Psoas muscle (tissue), 7 donors: ENCODE measurements at regions not wholly inside any gene's neighbourhood (a gene's known extent, or its start where the extent isn't known, plus 50 kb on each side); places are given as distances from the start of the nearest gene placed in this dataset.

Source experiments
- ATAC-seq, 4 donors: fragments of 200-7000 bp; cut with Tn5 transposase; one replicate each; pipeline ENCODE4 v1.9.1; 2020; ENCODE audit warnings: moderate library complexity in 3 of 4, mild to moderate bottlenecking in 2 of 4
- DNase-seq, 2 donors: peaks; one replicate each; pipeline ENCODE4 v3.0.0-alpha.2; 2020
- H3K27ac ChIP-seq: fragments of 200-600 bp; one replicate; pipeline ENCODE4 v1.8.0; 2022
- H3K27me3 ChIP-seq, 3 donors: fragments of 200-600 bp in 1 of 3; one replicate each; pipeline versions ENCODE4 v1.6.1 to v1.8.0; 2013 to 2022; ENCODE audit warnings: low read length in 2 of 3, mild to moderate bottlenecking in 2 of 3, moderate library complexity in 1 of 3; ENCODE audit not compliant: insufficient read depth in 3 of 3
- H3K36me3 ChIP-seq, 2 donors: fragments of 200-600 bp in 1 of 2; one replicate each; pipeline versions ENCODE4 v1.6.1 to v1.8.0; 2013 to 2022; ENCODE audit warnings: low read depth in 1 of 2, mild to moderate bottlenecking in 1 of 2, moderate library complexity in 1 of 2; ENCODE audit not compliant: insufficient read depth in 1 of 2
- H3K4me1 ChIP-seq: fragments of 200-600 bp; one replicate; pipeline ENCODE4 v1.8.0; 2022
- H3K4me3 ChIP-seq: fragments of 200-600 bp; one replicate; pipeline ENCODE4 v1.8.0; 2022; ENCODE audit warnings: mild to moderate bottlenecking
- H3K9me3 ChIP-seq: fragments of 200-600 bp; one replicate; pipeline ENCODE4 v1.8.0; 2022
- CTCF ChIP-seq: fragments of 200-600 bp; IDR thresholded peaks from one replicate; pipeline ENCODE4 v1.8.0; 2022; ENCODE audit warnings: antibody characterized with exemption
- WGBS, 3 donors: extraction: QIAGEN DNeasy Blood & Tissue Kit; methylation state at CpG; one replicate each; pipeline versions ENCODE4 v1.1.6 to v1.1.7; 2013; 5-methylcytosine and 5-hydroxymethylcytosine counted together
- intact Hi-C, 2 donors: fragments of 100-400 bp; cut with DNase I; formaldehyde crosslinking; loops; one replicate each; pipeline versions ENCODE4 v1.11.0 to v1.14.2; 2022
- donor health status: healthy with polysubstance abuse.
- donor health status: DM: no; HTN: no; CAD: no; lungs with moderate emphysema.
- donor health status: Bipolar disorder and iron deficiency.
- donor health status: healthy.
- donor health status: DM: yes; HTN: yes; CAD: no.
- donor health status: DM: no; HTN: no; CAD: no.
- donor health status: DM: yes; HTN: yes; CAD: no.

GRCh38 chr15:93553167-93553935, 464.3 kb upstream of the RGMA start:
- H3K36me3 ChIP-seq: no peaks in the 10 kb centered on the region
- DNase-seq (no peak), ATAC-seq (no peak)
- intact Hi-C loops: no loop called here
- H3K9me3 ChIP-seq: no peaks in the 10 kb centered on the region
- TF ChIP-seq CTCF: no peak
- H3K4me1 ChIP-seq: no peaks in the 10 kb centered on the region
- H3K27ac ChIP-seq: no peak overlapping the region
- H3K27me3 ChIP-seq: no peaks in the 10 kb centered on the region
- WGBS, 3 donors: 41 to 53% (median 48%) methylated on average over 3 of the region's 3 CpGs
- H3K4me3 ChIP-seq: no peak overlapping the region

DNA sequence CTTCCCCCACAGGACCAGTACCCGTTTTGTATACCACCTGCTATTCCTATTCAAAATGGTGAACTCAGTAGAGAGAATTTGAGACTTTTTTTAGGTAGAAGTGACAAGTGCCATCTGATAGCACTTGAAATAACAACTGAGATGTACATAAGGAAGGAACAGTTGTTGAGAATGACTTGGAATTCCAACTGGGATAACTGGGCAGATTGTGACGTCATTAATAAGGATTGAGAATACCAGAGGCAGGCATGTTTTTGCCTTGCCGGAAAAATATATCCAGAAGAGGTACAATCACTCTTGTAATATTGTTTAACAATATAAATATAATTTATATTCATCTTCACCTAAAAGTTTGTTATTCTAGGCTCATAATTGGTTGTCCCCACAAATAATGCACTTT, 454.1 kb upstream of the RGMA start:
- H3K4me3 ChIP-seq: no peak overlapping the region
- H3K4me1 ChIP-seq: no peaks in the 10 kb centered on the region
- no peak for TF ChIP-seq CTCF
- DNase-seq: no peak
- WGBS, 3 donors: 75 to 80% (median 80%) methylated on average over 3 of the region's 3 CpGs
- H3K9me3 ChIP-seq: peaks cover under 1% of the 10 kb centered on the region
- no peaks in the 10 kb centered on the region for H3K27me3 ChIP-seq
- no peaks in the 10 kb centered on the region for H3K36me3 ChIP-seq
- intact Hi-C loops: no loop called here
- no peak for ATAC-seq
- H3K27ac ChIP-seq: no peak overlapping the region

DNA sequence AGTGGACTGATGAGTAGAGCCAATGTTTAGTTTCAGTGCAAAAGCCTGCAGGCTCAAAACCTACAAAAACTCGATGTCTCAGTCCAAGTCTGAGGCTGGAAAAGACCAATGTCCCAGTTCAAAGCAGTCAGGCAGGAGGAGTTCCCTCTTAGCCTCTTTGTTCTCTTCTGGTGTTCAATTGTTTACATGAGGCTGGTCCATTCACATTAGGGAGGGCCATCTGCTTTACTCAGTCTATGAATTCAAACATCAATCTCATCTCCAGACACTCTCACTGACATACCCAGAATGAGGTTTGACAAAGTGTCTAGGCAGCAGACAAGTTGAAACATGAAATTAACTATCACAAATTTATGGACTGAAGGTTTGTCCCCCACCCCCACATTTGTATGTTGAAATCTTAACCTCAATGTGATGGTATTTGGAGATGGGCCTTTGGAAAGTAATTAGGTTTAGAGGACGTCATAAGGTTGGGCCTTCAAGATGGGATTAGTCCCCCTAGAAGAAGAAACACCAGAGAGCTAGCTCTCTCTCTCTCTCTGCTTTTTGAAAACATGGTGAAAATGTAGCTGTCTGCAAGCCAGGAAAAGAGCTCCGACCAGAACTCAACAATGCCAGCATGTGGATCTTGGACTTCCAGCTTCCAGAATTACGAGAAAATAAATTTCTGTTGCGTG, 438.5 kb upstream of the RGMA start:
- TF ChIP-seq CTCF: no peak
- ATAC-seq: no peak
- WGBS, 3 donors: 60 to 71% (median 61%) methylated on average over 5 of the region's 5 CpGs

GRCh38 chr15:93524432-93524831, 435.4 kb upstream of the RGMA start:
- Histone ChIP-seq H3K27ac (no peak overlapping the region), H3K9me3 (no peaks in the 10 kb centered on the region), H3K27me3 (no peaks in the 10 kb centered on the region), H3K4me3 (no peak overlapping the region), H3K4me1 (peaks cover 6% of the 10 kb centered on the region), H3K36me3 (no peaks in the 10 kb centered on the region)
- 57 to 64% (median 59%) methylated on average over 6 of the region's 6 CpGs for WGBS, 3 donors
- DNase-seq: no peak
- no peak for TF ChIP-seq CTCF
- ATAC-seq: no peak
- intact Hi-C loops: no loop called here

More for the DNA sequence above, 438.5 kb upstream of the RGMA start:
- Histone ChIP-seq H3K4me1 (no peaks in the 10 kb centered on the region), H3K4me3 (no peak overlapping the region), H3K27ac (no peak overlapping the region), H3K36me3 (no peaks in the 10 kb centered on the region), H3K9me3 (no peaks in the 10 kb centered on the region), H3K27me3 (no peaks in the 10 kb centered on the region)
- no peak for DNase-seq
- intact Hi-C loops: no loop called here
